8988T (cell line): ENCODE measurements at regions not wholly inside any gene's neighbourhood (a gene's known extent, or its start where the extent isn't known, plus 50 kb on each side); places are given as distances from the start of the nearest gene placed in this dataset.

Experiments
- DNase-seq: peaks from one replicate; pipeline ENCODE4 v3.0.0; 2011

- DNase-seq = no peak
Measured at GRCh38 chr5:2602451-2603271, 148.8 kb downstream of the IRX2 start.

- DNase-seq = no peak
Measured at GRCh38 chr5:2598503-2598902, 153.0 kb downstream of the IRX2 start.

GRCh38 chr5:2594701-2595100 is 156.8 kb downstream of the IRX2 start:
- DNase-seq = no peak

- DNase-seq = no peak
Measured at GRCh38 chr5:2592766-2593165, 158.7 kb downstream of the IRX2 start.

- DNase-seq = no peak
Measured at GRCh38 chr5:2591777-2592453, 159.6 kb downstream of the IRX2 start.

GRCh38 chr5:2588850-2589501 is 162.5 kb downstream of the IRX2 start:
- no peak for DNase-seq

GRCh38 chr5:2587189-2588031 is 164.1 kb downstream of the IRX2 start:
- no peak for DNase-seq

GRCh38 chr5:2586016-2586715 is 165.3 kb downstream of the IRX2 start:
- no peak for DNase-seq

- DNase-seq = no peak
Measured at GRCh38 chr5:2584579-2585269, 166.8 kb downstream of the IRX2 start.

- no peak for DNase-seq
Measured at GRCh38 chr5:2582507-2582906, 169.0 kb downstream of the IRX2 start.

- DNase-seq = no peak
Measured at GRCh38 chr5:2582106-2582505, 169.4 kb downstream of the IRX2 start.

- DNase-seq = no peak
Measured at GRCh38 chr5:2581418-2581817, 170.1 kb downstream of the IRX2 start.

GRCh38 chr5:2579126-2579525 is 172.4 kb downstream of the IRX2 start:
- no peak for DNase-seq

GRCh38 chr5:2577312-2578036 is 174.0 kb downstream of the IRX2 start:
- no peak for DNase-seq

GRCh38 chr5:2576823-2577222 is 174.7 kb downstream of the IRX2 start:
- DNase-seq = no peak

GRCh38 chr5:2575871-2576270 is 175.6 kb downstream of the IRX2 start:
- no peak for DNase-seq

GRCh38 chr5:2575292-2575691 is 176.2 kb downstream of the IRX2 start:
- no peak for DNase-seq

- DNase-seq = no peak
Measured at GRCh38 chr5:2574155-2574554, 177.3 kb downstream of the IRX2 start.

GRCh38 chr5:2570586-2570985 is 180.9 kb downstream of the IRX2 start:
- DNase-seq = no peak

GRCh38 chr5:2569774-2570542 is 181.5 kb downstream of the IRX2 start:
- DNase-seq = no peak
